HG02884 (cell line): ENCODE measurements at regions not wholly inside any gene's neighbourhood (a gene's known extent, or its start where the extent isn't known, plus 50 kb on each side); places are given as distances from the start of the nearest gene placed in this dataset.

Source experiments
- ATAC-seq: cut with Tn5 transposase; IDR thresholded peaks from one replicate; pipeline ENCODE4 v1.9.1; 2021; ENCODE audit warnings: mild to moderate bottlenecking, moderate library complexity; ENCODE audit not compliant: unreplicated experiment

DNA sequence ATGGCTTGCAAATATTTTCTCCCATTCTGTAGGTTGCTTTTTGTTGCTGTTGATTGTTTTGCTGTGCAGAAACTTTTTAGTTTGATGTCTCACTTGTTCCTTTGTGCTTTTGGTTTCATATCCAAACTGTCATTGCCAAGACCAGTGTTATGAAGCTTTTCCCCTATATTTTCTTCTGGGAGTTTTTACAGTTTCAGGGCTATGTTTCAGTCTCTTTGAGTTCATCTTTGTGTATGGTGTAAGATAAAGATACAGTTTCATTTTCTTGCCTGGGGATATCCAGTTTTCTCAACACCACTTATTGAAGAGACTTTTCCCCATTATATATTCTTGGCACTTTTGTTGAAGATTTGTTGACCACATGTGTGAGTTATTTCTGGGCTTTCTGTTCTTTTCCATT is 139.9 kb downstream of the MRPL57 start:
- ATAC-seq: no peak

DNA sequence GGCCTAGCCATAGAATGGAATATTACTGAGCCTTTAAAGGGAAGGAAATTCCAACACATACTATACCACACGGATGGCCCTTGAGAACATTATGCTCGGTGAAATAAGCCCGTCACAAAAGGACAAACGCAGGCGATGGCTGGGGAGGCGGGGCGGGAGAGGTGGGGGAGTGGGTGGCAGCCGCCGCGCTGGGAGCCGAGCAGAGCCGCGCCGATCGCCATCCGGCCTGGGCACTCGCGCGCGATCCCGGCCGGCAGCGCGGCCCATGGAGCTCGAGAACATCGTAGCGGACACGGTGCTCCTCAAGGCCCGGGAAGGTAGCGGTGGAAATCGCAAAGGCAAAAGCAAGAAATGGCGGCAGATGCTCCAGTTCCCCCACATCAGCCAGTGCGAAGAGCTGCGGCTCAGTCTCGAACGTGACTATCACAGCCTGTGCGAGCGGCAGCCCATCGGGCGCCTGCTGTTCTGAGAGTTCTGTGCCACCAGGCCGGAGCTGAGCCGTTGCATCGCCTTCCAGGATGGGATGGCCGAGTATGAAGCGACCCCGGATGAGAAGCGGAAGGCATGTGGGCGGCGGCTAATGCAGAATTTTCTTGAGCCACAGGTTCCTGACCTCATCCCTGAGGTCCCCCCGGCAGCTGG is 140.1 kb downstream of the ZDHHC20 start:
- ATAC-seq: no peak

DNA sequence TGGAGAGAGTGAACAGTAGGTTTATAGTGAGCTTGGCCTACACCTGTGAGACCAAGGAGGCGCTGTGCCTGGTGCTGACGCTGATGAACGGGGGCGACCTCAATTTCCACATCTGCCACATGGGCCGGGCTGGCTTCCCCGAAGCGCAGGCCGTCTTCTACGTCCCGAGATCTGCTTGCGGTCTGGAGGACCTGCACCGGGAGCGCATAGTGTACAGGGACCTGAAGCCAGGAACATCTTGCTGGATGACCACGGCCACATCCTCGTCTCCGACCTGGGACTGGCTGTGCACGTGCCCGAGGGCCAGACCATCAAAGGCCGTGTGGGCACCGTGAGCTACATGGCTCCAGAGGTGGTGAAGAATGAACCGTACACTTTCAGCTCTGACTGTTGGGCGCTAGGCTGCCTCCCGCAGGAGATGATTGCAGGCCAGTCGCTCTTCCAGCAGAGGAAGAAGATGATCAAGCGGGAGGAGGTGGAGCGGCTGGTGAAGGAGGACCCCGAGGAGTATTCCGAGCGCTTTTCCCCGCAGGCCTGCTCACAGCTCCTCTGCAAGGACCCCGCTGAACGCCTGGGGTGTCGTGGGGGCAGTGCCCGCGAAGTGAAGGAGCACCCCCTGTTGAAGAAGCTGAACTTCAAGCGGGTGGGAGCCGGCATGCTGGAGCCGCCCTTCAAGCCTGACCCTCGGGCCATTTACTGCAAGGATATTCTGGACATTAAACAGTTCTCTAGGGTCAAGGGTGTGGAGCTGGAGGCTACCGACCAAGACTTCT is 139.0 kb downstream of the ZDHHC20 start:
- no peak for ATAC-seq

DNA sequence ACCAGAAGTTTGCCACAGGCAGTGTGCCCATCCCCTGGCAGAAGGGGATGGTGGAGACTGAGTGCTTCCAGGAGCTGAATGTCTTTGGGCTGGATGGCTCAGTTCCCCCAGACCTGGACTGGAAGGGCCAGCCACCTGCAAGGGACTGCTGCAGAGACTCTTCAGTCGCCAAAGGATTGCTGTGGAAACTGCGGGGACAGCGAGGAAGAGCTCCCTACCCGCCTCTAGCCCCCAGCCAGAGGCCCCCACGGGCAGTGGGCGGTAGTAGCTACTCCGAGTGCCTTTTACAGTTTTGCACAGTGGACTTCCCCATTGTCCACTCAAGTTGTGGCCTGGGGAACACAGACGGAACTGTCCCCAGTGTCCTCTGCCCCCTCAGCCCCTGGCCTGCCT is 138.5 kb downstream of the ZDHHC20 start:
- no peak for ATAC-seq

DNA sequence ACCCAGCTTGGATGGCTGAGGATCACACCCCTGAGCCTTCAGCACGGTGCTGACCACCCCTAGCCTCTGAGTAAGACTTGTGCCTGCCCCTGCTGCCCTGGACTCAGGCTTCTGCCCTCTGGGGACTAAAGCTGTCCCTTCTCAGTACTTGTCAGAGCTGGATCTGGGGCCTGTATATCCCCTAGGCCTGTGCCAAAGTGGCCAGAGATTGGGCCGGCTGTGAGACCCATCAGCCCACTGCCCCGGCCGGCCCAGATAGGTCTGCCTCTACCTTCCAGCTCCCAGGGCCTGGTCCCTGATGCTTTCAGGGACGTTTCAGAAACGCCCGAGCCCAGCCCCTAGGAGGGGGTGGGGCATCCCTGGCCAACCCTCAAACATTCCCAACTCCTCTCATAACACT is 137.8 kb downstream of the ZDHHC20 start:
- no peak for ATAC-seq

DNA sequence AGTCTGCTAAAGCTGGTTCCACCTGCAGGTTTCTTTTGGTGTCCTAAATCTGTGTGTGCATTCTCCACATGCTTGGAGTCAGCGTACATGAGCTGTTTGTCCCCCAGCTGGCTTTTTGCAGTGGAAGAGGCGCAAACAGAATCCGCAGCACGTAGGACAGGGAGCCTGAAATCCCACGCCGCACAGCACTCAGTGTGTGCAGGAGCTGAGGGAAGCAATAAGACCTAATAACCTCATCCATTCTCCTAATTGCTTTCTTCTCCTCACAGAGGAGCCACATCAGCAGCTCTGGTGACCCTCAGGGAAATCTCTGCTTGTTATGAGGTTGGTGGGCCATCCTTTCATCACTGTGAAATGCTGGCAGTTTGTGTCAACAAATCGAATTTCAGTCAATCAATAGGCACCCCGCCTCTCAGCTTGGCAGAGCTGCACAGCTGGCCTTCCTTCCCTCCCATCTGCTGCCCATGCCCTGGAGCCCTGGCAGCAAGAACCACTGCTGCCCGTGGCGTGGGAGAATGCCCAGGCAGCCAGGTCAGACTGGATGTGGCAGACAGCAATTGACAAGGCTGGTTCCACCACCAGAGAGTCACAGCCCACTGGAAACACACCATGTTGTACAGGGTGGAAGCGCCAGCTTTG is 136.7 kb downstream of the ZDHHC20 start:
- no peak for ATAC-seq
